CD4-positive, alpha-beta T cell (primary cell): ENCODE measurements at regions not wholly inside any gene's neighbourhood (a gene's known extent, or its start where the extent isn't known, plus 50 kb on each side); places are given as distances from the start of the nearest gene placed in this dataset.

Experiments
- ATAC-seq: fragments of 200-7000 bp; cut with Tn5 transposase; one replicate; pipeline ENCODE4 v1.10.0; 2022; ENCODE audit warnings: mild to moderate bottlenecking; ENCODE audit not compliant: poor library complexity
- CTCF ChIA-PET: fragments of 350-600 bp; sonication (Branson Sonifier 250); formaldehyde crosslinking; loops from one replicate; lab custom pipeline; 2021; ENCODE audit warnings: antibody characterized with exemption, inconsistent platforms; lab: Charles Lee
- POLR2A ChIA-PET: fragments of 350-600 bp; sonication (Branson Sonifier 250); formaldehyde crosslinking; loops from one replicate; lab custom pipeline; 2021; ENCODE audit warnings: antibody characterized with exemption, inconsistent platforms; lab: Charles Lee
- DNase-seq, 14 experiments: peaks; one replicate each; pipeline ENCODE4 v3.0.0-alpha.2; 2013 to 2020; ENCODE audit warnings: mixed read lengths in 2 of 14
- H3K27ac ChIP-seq, 2 donors: one replicate each; pipeline versions ENCODE4 v1.5.1 to v1.7.0; 2013; ENCODE audit warnings: low read length in 2 of 2, low read depth in 1 of 2, mild to moderate bottlenecking in 1 of 2
- H3K27me3 ChIP-seq, 2 experiments: 1 replicate in 1 of 2; 2 replicates in 1 of 2; pipeline versions ENCODE4 v1.6.1 to v1.7.0; 2013; ENCODE audit warnings: low read length in 2 of 2, control low read depth in 1 of 2, mild to moderate bottlenecking in 1 of 2, moderate library complexity in 1 of 2; ENCODE audit not compliant: insufficient read depth in 2 of 2, control insufficient read depth in 1 of 2
- H3K36me3 ChIP-seq: one replicate; pipeline ENCODE4 v1.6.1; 2013; ENCODE audit warnings: low read length, control low read depth; ENCODE audit not compliant: insufficient read depth
- H3K4me1 ChIP-seq: one replicate; pipeline ENCODE4 v1.6.1; 2013; ENCODE audit warnings: low read length, control low read depth; ENCODE audit not compliant: insufficient read depth
- H3K4me3 ChIP-seq: one replicate; pipeline ENCODE4 v1.5.1; 2013; ENCODE audit warnings: mild to moderate bottlenecking, low read length, moderate library complexity
- H3K9me3 ChIP-seq, 2 experiments: 1 replicate in 1 of 2; 2 replicates in 1 of 2; pipeline versions ENCODE4 v1.6.1 to v1.7.0; 2013; ENCODE audit warnings: low read length in 2 of 2, mild to moderate bottlenecking in 2 of 2, control low read depth in 1 of 2, moderate library complexity in 1 of 2; ENCODE audit not compliant: control insufficient read depth in 1 of 2, insufficient read depth in 1 of 2
- H3K27ac Mint-ChIP-seq: one replicate; pipeline ENCODE4 v1.8.0; 2020; ENCODE audit warnings: mixed read lengths
- H3K27me3 Mint-ChIP-seq: one replicate; pipeline ENCODE4 v1.8.0; 2021; ENCODE audit warnings: mixed read lengths
- H3K36me3 Mint-ChIP-seq: one replicate; pipeline ENCODE4 v1.8.0; 2021; ENCODE audit warnings: low read depth, mixed read lengths
- H3K4me1 Mint-ChIP-seq: one replicate; pipeline ENCODE4 v1.8.0; 2021; ENCODE audit warnings: low read depth, mixed read lengths
- H3K4me3 Mint-ChIP-seq: one replicate; pipeline ENCODE4 v1.8.0; 2020; ENCODE audit warnings: mild to moderate bottlenecking, mixed read lengths
- H3K9me3 Mint-ChIP-seq: one replicate; pipeline ENCODE4 v1.8.0; 2020; ENCODE audit warnings: mixed read lengths
- CTCF ChIP-seq: fragments of 200-600 bp; IDR thresholded peaks from one replicate; pipeline ENCODE4 v1.8.0; 2022; ENCODE audit warnings: antibody characterized with exemption, mild to moderate bottlenecking
- intact Hi-C, 2 experiments: fragments of 100-400 bp; cut with DNase I in 1 of 2; cut with micrococcal nuclease in 1 of 2; formaldehyde crosslinking; loops; one replicate each; pipeline versions ENCODE4 v1.15.1 to v1.9.0; 2023 to 2025; cut with DNase I, micrococcal nuclease

GRCh38 chr6:79862711-79863110 lies 84.6 kb downstream of the ELOVL4 start:
- Histone ChIP-seq H3K27me3 (no peaks in the 10 kb centered on the region), H3K27ac (no peak overlapping the region), H3K36me3 (no peaks in the 10 kb centered on the region), H3K4me1 (no peaks in the 10 kb centered on the region), H3K9me3 (no peaks in the 10 kb centered on the region), H3K4me3 (no peak overlapping the region)
- Mint-ChIP-seq H3K4me1 (no peaks in the 10 kb centered on the region), H3K27ac (no peak overlapping the region), H3K27me3 (no peaks in the 10 kb centered on the region), H3K36me3 (no peaks in the 10 kb centered on the region), H3K4me3 (no peak overlapping the region), H3K9me3 (no peaks in the 10 kb centered on the region)
- ChIA-PET POLR2A (no interaction called here), CTCF (interaction anchor here (1.0 kb wide), 1 partner anchor 30 kb away, joined by 3 read pairs; no protein-coding TSS in a partner anchor)
- ATAC-seq, result no peak
- no peak for TF ChIP-seq CTCF
- no peak for DNase-seq
- intact Hi-C loops, result loop anchor here in 1 of 2 experiments (2.0 kb wide), 1 partner anchor 84 kb away; no protein-coding TSS in a partner anchor

DNA sequence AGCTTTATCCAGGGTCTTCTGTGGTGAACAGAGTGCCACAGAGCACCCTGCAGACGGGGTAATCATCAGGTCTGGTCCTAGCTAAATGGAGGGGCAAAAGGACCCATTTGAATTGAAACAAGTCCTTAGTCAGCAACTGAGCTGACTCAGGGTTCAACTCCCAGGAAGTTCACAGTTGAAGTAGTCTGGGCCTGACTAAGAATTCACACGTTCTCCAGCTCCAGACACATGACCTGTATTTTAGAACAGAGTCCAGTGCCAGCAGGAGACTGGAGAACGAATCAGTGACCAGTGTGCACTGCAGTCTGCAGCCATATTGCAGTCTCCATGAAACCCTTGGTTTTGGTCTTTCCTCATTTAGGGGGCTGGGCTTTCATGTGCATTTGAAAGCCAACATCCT lies 85.2 kb downstream of the ELOVL4 start:
- H3K27me3 Mint-ChIP-seq, result no peaks in the 10 kb centered on the region

DNA sequence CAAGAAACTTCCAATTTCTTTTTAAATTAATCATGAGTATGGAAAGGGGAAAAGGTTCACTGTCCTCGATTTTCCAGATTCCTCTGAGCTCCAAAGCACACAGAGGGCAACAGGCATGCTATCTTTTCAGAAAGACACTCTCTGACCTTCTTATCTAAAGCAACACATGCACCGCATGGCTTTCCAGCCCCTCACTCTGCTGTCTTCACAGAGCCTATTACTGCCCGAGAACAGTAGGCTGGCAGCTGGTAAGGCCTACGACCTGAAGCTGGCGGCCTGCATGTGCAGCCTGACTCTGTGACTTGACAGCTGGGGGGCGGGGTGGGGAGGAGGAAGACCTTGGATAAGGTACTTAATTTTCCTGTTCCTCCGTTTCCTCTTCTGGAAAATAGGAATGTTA lies 86.3 kb downstream of the ELOVL4 start:
- Mint-ChIP-seq H3K9me3 (no peaks in the 10 kb centered on the region), H3K36me3 (no peaks in the 10 kb centered on the region), H3K27me3 (no peaks in the 10 kb centered on the region), H3K4me3 (no peak overlapping the region), H3K27ac (no peak overlapping the region), H3K4me1 (no peaks in the 10 kb centered on the region)
- ChIA-PET POLR2A (no interaction called here), CTCF (interaction anchor here (2.0 kb wide), 1 partner anchor 9 kb away, joined by 6 read pairs; no protein-coding TSS in a partner anchor)
- H3K9me3 ChIP-seq, result no peaks in the 10 kb centered on the region
- no peak overlapping the region for H3K27ac ChIP-seq
- DNase-seq (no peak), ATAC-seq (no peak)
- intact Hi-C loops, result no loop called here
- no peaks in the 10 kb centered on the region for H3K27me3 ChIP-seq
- H3K4me3 ChIP-seq, result no peak overlapping the region
- H3K4me1 ChIP-seq, result no peaks in the 10 kb centered on the region
- no peak for TF ChIP-seq CTCF
- no peaks in the 10 kb centered on the region for H3K36me3 ChIP-seq

More for the DNA sequence above, 85.2 kb downstream of the ELOVL4 start:
- DNase-seq (no peak), ATAC-seq (no peak)
- no peaks in the 10 kb centered on the region for H3K9me3 ChIP-seq
- H3K36me3 Mint-ChIP-seq, result no peaks in the 10 kb centered on the region
- no peak overlapping the region for H3K4me3 Mint-ChIP-seq
- no peaks in the 10 kb centered on the region for H3K36me3 ChIP-seq
- no peaks in the 10 kb centered on the region for H3K4me1 Mint-ChIP-seq
- no peak overlapping the region for H3K4me3 ChIP-seq
- CTCF ChIA-PET, result no interaction called here
- H3K9me3 Mint-ChIP-seq, result no peaks in the 10 kb centered on the region
- H3K27ac ChIP-seq, result no peak overlapping the region
- no peaks in the 10 kb centered on the region for H3K4me1 ChIP-seq
- H3K27ac Mint-ChIP-seq, result no peak overlapping the region
- no peak for TF ChIP-seq CTCF
- intact Hi-C loops, result loop anchor here in 1 of 2 experiments (2.0 kb wide), 1 partner anchor 83 kb away; no protein-coding TSS in a partner anchor
- no peaks in the 10 kb centered on the region for H3K27me3 ChIP-seq
- POLR2A ChIA-PET, result no interaction called here
